GM19397 (cell line): ENCODE measurements at regions not wholly inside any gene's neighbourhood (a gene's known extent, or its start where the extent isn't known, plus 50 kb on each side); places are given as distances from the start of the nearest gene placed in this dataset.
"Not testable (repeated sequence)": the region's sequence is repeated elsewhere in the genome, so short reads cannot be mapped to it uniquely, and the experiment has no call there.

Source experiments
- ATAC-seq: cut with Tn5 transposase; IDR thresholded peaks from one replicate; pipeline ENCODE4 v1.9.1; 2021; ENCODE audit warnings: mild to moderate bottlenecking, moderate library complexity; ENCODE audit not compliant: unreplicated experiment

- ATAC-seq, result no peak
Measured at GRCh38 chr3:104412608-104413580, 953.8 kb upstream of the ALCAM start.

DNA sequence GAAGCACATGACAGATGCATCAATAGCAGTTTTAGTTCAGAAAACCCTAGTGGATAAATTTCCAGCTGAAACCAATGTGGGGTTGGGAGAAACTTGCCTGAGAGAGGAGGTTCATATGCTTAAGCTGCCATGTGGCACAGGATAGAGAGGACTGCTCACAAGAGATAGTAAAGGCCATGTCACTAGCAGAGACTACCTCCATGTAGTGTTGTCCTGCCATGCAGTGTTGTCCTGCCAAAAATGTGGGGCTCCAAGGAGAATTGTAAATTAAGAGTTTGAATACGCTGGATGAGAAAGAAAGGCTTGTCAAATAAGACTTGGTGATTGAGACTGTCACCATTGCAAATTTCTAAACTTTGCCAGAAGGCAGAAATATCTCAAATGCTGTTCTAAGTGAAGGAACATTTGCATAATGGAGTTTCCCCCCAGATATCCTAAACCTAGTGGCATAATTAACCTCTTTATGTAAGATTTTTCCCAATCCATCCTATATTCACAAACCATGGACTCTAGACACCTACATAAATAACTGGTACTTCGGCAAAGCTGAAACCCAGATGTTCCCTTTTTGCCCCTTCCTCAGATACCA, 938.3 kb upstream of the ALCAM start:
- ATAC-seq, result no peak

DNA sequence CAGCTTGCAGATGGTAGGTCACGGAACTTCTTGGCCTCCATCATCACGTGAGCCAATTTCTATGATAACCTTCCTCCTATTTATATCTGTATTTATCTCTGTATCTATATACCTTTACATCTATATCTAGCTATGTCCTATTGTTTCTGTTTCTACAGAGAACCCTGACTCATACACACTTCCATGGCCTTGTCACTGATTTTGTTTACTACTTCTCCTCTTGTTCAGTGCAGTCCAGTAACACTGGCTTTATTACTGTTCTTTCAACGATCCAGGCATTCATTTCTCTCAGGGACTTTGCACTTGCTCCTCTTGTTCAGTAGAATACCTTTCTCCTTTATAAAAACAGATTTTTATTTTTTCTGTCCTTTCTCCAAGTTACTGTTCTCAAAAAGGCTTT, 937.0 kb upstream of the ALCAM start:
- ATAC-seq, result no peak

DNA sequence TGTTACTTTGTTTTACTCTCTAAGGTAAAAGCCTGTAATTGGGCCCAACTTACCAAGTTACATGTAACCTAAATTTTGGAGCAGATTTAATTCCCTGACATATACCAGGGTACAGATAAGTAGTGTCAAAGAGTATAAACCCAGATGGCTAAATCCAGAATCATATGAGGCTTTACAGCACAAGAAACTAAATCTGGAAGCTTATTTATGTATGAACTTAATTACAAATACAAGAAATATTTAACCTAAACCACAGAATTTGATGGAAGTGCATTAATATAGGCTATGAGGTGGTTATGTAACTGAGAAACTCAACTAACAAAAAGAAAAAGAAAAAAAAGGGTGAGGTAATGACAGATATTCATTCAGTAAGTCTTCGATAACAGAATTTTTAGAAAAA, 930.2 kb upstream of the ALCAM start:
- no peak for ATAC-seq

DNA sequence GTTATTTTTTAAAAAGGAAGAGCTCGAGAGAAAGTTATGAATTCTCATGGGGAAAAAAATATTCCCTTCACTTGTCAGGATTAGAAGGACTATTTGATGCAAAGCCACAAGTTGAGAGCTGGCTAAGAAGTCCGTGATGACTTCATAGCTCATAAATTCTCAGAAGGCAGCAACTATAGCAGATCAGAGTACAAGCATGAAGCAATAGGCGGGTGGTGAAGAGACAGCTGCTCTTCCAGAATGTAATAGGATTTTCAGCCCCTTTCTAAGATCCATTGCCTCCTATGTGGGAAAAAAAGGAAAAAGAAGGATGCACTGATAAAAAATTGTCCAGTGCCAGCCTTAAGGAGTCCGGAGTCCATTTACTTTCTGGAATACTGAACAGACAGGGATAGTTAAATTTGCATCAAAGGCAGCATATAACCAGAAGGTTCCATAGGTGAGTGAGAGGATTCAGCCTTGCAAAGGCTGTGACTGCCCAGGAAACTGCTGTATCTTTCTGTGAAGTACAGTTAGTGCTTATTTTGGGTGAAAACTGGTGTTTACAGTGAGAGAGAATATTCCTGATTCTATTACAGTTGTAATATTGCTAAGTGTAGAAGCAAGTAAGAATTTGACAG, 929.5 kb upstream of the ALCAM start:
- no peak for ATAC-seq

DNA sequence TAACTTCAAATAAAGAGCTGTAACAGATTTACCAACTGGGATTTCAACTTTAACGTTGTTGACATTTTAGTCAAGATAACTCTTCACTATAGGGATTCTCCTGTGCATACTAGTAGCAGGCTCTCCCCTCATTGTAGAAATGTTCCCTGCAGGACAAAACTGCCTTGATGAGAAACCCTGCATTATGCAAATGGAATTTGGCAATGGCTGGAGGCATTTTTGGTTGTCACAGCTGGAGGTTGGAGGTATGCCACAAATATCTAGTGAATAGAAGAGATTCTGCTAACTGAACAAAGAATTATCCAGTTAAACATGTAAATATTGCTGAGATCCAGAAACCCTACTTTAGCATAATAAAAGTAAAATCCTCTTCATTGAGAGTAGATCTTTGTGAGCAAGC, 928.8 kb upstream of the ALCAM start:
- ATAC-seq, result no peak

DNA sequence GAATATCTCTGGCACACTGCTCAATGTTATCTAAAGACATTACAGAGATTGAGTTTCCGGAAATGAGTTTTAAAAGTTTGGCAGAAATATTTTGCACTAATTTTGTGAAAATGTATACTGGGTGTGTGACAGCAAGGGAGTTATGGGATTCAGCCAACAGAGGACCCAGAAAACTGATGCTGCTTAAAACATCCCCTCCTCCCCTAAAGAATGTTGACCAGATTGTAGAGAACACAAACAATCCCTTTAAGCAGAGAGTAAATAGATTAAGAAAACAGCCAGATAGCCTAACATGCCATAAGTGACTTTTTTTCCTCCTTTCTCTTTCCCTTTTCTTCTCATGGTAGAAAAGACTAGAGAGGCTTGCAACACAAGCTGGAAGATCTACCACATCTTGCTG, 928.0 kb upstream of the ALCAM start:
- no peak for ATAC-seq

DNA sequence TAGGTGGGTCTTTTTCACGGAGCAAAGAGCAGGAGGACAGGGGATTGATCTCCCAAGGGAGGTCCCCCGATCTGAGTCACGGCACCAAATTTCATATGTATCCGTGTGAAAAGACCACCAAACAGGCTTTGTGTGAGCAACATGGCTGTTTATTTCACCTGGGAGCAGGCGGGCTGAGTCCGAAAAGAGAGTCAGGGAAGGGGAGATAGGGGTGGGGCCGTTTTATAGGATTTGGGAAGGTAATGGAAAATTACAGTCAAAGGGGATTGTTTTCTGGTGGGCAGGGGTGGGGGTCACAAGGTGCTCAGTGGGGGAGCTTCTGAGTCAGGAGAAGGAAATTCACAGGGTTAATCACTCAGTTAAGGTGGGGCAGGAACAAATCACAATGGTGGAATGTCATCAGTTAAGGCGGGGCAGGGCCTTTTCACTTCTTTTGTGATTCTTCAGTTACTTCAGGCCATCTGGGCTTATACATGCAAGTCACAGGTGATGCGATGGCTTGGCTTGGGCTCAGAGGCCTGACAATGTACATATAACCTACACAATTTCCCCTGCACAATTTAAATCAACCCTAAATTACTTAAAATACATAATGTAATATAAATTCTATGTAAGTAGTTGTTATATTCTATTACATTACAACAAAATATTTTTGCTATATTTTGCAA, 921.3 kb upstream of the ALCAM start:
- ATAC-seq, result not testable (repeated sequence)

DNA sequence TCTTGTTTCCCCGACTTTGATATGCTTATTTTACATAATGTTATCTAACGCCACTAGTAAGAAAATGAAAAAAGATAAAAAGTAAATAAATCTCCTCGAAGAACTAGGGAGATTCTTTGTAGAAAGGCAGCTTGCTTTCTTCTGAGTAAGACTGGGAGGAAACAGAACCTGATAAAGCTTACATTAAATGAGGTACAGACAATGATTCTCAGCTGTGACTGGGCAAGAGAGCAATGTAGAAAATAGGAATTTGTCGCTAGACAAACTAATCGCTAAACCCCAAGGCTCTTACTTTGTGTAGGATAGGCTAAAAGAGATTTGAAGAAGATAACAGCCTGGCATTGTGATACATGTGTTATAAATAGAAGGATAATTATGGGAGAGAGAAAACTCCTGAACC, 919.0 kb upstream of the ALCAM start:
- ATAC-seq, result no peak

DNA sequence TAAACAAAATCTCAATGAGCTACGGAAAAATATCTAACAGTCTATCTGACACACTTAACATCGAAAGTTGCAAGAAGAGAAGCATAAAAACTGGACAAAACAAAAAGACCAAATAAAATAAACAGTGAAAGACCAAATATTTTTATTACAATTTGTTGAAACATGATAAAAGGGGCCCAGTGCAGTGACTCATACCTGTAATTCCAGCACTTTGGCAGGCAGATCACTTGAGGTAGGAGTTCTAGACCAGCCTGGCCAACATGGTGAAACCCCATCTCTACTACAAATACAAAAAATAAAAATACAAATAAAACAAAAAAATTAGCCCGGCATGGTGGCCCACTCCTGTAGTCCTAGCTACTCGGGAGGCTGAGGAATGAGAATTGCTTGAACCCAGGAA, 914.0 kb upstream of the ALCAM start:
- ATAC-seq, result no peak

DNA sequence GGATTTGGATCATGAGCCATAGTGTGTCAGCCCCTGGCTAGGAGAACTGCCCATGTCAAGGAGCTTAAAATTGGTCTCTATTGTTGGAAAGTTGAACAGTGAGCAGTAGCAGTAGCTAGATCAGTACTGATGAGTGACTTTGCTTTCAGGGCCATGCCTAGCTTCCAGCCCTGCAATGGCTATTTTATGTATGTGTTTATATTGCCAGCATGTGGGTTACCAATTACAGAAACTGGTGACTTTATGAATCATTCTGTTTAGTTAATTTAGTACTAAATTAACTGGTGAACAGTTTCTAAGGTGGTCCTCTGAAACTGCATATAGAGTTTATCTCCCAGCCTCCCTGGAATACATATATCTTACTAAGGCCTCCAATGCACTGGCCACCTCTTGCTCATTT, 908.1 kb upstream of the ALCAM start:
- no peak for ATAC-seq

DNA sequence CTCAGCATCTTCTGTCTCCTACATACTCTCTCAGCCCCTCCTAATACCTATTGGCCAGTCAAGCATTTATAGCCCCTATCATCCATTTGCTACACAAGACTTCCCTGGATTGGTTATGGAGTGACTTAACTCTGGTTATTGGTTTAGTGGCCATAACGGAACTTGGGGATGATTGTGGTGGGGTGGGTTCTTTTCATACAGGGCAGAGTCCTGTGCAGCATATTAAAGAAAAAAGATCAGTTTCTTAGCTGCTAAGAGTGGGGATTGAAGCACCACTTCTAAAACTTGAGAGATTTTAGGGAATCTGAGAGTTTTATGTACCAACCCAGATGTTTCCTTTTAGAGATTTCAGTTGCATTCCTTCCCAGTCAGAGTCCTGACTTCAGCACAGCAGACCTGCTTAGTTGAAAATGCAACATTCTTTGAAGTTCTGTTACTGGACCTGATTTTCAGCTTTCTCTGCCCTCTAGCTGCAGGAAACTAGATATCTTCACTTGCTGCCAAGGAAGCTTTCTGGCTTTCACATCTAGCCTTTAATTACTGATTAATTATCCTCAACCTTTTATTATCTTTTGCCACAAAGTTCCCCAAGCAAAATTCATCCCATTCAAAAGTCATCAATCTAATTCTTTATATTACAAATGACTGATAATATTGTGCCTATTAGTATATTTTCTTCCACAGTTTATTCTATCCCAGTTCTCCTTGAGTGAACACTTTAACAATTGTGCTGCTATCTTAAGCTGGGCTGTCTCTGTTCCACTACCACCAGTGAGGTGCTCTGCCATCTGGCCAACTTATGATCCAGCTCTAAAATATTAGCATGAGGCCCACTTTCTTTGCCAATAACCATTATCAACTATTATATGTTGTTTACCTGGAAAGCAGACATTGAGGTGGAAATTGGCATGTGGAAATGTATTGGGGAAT, 906.0 kb upstream of the ALCAM start:
- no peak for ATAC-seq

- no peak for ATAC-seq
Measured at GRCh38 chr3:104461431-104461830, 905.3 kb upstream of the ALCAM start.

- ATAC-seq, result no peak
Measured at GRCh38 chr3:104472221-104472620, 894.5 kb upstream of the ALCAM start.

- no peak for ATAC-seq
Measured at GRCh38 chr3:104474011-104474410, 892.7 kb upstream of the ALCAM start.

DNA sequence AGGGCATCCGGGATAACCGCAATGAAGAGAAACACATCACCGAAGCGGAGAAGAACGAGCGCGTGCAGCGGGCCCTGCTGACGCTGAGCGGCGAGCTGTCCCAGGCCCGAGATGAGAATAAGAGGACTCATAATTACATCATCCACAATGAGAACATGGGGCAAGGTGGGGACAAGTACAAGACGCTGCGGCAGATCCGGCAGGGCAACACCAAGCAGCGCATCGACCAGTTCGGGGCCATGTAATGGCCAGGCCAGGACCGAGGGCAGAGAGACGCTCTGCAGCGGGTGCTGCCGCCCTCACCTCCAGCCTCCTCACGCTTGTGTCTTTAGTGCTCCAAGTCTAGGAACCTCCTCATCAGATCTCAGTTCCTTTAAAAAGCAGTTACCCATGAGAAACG, 863.7 kb upstream of the ALCAM start:
- ATAC-seq, result no peak

DNA sequence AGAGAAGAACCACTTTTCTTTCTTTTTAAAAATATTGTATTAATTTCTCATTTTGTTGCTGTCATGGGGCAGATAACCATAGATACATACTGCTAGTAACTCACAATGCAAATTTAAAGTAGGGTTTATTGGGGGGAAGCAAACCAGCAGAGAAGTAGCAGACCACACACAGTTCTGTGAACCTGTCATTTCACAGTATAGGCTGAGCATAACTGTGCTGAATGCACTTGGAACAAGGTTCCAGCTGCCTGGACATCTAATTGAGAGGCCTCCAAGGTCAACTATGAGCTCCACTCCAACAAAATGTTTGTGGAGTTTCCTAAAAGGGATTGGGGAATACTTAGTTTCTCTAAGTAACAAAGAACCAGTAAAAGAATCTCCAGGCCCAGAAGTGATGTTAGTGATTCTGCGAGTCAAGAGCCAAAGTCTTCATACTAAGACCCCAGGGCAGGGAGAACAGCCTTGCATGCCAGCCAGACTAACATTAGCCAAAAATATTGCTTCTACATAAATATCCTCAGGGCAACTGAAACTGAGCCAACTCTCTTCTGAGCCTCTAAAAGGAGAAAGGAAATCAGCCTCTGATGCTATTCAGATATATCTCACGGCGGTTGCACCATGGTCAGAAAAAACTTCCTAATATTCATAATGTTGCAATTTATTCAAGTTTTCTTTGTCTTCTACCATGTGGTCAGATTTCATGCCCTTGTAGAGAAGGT, 856.4 kb upstream of the ALCAM start:
- no peak for ATAC-seq

DNA sequence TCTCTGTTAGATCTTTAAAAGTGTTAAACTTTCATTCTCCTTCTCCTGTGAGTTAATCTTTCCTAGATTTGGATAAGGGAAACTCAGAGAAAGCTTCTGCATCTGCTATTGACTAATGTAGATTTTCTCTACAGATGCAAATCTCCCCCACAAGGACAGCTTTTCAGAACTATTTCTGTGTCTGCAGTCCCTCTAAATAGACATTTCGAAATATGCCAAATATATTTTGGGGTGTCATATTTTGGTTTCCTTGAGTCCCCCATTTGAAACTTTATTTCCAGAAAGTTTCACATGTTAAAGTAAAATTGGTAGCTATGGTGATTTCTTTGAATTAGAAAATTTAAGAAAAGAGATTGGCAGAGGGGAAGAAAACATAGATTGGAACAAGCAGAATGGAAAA, 852.3 kb upstream of the ALCAM start:
- no peak for ATAC-seq

DNA sequence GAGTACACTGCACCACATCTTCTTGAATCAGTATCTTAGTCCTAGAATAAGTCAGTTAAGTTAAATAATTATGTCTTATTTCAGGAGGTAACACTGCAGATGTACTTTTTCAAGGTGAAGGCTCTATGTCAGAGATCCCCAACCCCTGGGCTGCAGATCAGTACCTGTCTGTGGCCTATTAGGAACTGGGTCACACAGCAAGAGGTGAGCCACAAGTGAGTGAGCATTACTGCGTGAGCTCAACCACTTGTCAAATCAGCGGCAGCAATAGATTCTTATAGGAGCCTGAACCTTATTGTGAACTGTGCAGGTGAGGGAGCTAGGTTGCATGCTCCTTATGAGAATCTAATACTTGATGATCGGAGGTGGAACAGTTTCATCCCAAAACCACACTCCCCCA, 851.9 kb upstream of the ALCAM start:
- ATAC-seq, result no peak

- no peak for ATAC-seq
Measured at GRCh38 chr3:104519068-104519467, 847.6 kb upstream of the ALCAM start.
